ENCODE measurements at regions not wholly inside any gene's neighbourhood (a gene's known extent, or its start where the extent isn't known, plus 50 kb on each side); places are given as distances from the start of the nearest gene placed in this dataset.

- Histone ChIP-seq H3K36me3 (ENCODE audit: control insufficient read depth, low read length) (no peaks in the 10 kb centered on the region), H3K9me3 (ENCODE audit: control insufficient read depth, insufficient read depth, low read length) (no peaks in the 10 kb centered on the region), H4K20me1 (ENCODE audit: control insufficient read depth, insufficient read depth, low read depth, low read length) (no peaks in the 10 kb centered on the region), H3K27ac (ENCODE audit: low read depth, low read length) (no peak overlapping the region), H3K79me2 (ENCODE audit: control insufficient read depth, low read length) (no peaks in the 10 kb centered on the region), H3K27me3 (ENCODE audit: control insufficient read depth, low read length) (peaks cover 3% of the 10 kb centered on the region; the same call in 1 of the 2 replicates), H3K4me1 (ENCODE audit: control insufficient read depth, low read length) (no peaks in the 10 kb centered on the region), H3K4me3 (ENCODE audit: low read length) (no peak overlapping the region), H3K9me2 (replicated peaks; ENCODE audit: control insufficient read depth, low read length) (no peaks in the 10 kb centered on the region), H3F3A (ENCODE audit: control insufficient read depth, insufficient read depth) (no peaks in the 10 kb centered on the region), H3K4me2 (ENCODE audit: low read length) (no peak overlapping the region)
- no peak for TF ChIP-seq EZH2phosphoT487 (IDR thresholded peaks at IDR 0.05; ENCODE audit: borderline replicate concordance, low read length)
- TF ChIP-seq, protein P1, sequence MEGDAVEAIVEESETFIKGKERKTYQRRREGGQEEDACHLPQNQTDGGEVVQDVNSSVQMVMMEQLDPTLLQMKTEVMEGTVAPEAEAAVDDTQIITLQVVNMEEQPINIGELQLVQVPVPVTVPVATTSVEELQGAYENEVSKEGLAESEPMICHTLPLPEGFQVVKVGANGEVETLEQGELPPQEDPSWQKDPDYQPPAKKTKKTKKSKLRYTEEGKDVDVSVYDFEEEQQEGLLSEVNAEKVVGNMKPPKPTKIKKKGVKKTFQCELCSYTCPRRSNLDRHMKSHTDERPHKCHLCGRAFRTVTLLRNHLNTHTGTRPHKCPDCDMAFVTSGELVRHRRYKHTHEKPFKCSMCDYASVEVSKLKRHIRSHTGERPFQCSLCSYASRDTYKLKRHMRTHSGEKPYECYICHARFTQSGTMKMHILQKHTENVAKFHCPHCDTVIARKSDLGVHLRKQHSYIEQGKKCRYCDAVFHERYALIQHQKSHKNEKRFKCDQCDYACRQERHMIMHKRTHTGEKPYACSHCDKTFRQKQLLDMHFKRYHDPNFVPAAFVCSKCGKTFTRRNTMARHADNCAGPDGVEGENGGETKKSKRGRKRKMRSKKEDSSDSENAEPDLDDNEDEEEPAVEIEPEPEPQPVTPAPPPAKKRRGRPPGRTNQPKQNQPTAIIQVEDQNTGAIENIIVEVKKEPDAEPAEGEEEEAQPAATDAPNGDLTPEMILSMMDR (IDR thresholded peaks at IDR 0.05; ENCODE audit: low read depth, low read length, poor library complexity, severe bottlenecking) = no peak
Observed at GRCh38 chr3:191005790-191006189, 143.3 kb upstream of the GMNC start.

DNA sequence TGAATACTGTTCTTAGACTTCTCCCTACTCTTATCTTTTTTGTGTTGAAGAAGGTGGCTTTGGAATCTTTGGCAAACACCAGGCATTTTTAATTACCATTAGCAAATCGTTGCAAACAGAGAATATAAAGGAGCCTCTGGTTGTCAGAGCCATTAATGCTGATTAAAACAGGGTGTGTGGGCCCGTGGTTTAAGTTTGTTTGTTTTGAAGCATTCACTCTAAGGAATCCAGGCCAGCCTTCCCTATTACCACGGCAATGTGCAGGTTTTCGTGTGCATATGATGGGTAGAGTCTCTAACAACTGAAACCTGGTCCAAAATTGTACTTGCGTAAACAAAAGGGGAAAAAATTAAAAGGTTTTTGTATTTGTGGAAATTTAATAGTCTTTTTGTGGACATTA is 141.2 kb upstream of the GMNC start:
- Histone ChIP-seq H4K20me1 (ENCODE audit: control insufficient read depth, insufficient read depth, low read depth, low read length) (no peaks in the 10 kb centered on the region), H3K9me3 (ENCODE audit: control insufficient read depth, insufficient read depth, low read length) (no peaks in the 10 kb centered on the region), H3K9me2 (replicated peaks; ENCODE audit: control insufficient read depth, low read length) (no peaks in the 10 kb centered on the region), H3K27me3 (ENCODE audit: control insufficient read depth, low read length) (peaks cover 3% of the 10 kb centered on the region; the same call in 1 of the 2 replicates), H3F3A (ENCODE audit: control insufficient read depth, insufficient read depth) (no peaks in the 10 kb centered on the region), H3K27ac (ENCODE audit: low read depth, low read length) (no peak overlapping the region), H3K4me3 (ENCODE audit: low read length) (no peak overlapping the region), H3K4me2 (ENCODE audit: low read length) (no peak overlapping the region), H3K4me1 (ENCODE audit: control insufficient read depth, low read length) (no peaks in the 10 kb centered on the region), H3K36me3 (ENCODE audit: control insufficient read depth, low read length) (no peaks in the 10 kb centered on the region), H3K79me2 (ENCODE audit: control insufficient read depth, low read length) (no peaks in the 10 kb centered on the region)
- TF ChIP-seq, protein P1 (IDR thresholded peaks at IDR 0.05; ENCODE audit: low read depth, low read length, poor library complexity, severe bottlenecking) = no peak
- TF ChIP-seq EZH2phosphoT487 (IDR thresholded peaks at IDR 0.05; ENCODE audit: borderline replicate concordance, low read length) = no peak

GRCh38 chr3:190996181-190996775 is 133.8 kb upstream of the GMNC start:
- H3K27ac ChIP-seq (ENCODE audit: low read depth, low read length) = no peak overlapping the region
- H3K36me3 ChIP-seq (ENCODE audit: control insufficient read depth, low read length) = no peaks in the 10 kb centered on the region
- H3K9me2 ChIP-seq (replicated peaks; ENCODE audit: control insufficient read depth, low read length) = no peaks in the 10 kb centered on the region
- H3K27me3 ChIP-seq (ENCODE audit: control insufficient read depth, low read length) = no peaks in the 10 kb centered on the region
- H3K4me3 ChIP-seq (ENCODE audit: low read length) = no peak overlapping the region
- no peaks in the 10 kb centered on the region for H3K4me1 ChIP-seq (ENCODE audit: control insufficient read depth, low read length)
- H3K9me3 ChIP-seq (ENCODE audit: control insufficient read depth, insufficient read depth, low read length) = no peaks in the 10 kb centered on the region
- H3F3A ChIP-seq (ENCODE audit: control insufficient read depth, insufficient read depth) = no peaks in the 10 kb centered on the region
- H4K20me1 ChIP-seq (ENCODE audit: control insufficient read depth, insufficient read depth, low read depth, low read length) = no peaks in the 10 kb centered on the region
- no peak overlapping the region for H3K4me2 ChIP-seq (ENCODE audit: low read length)
- TF ChIP-seq EZH2phosphoT487 (IDR thresholded peaks at IDR 0.05; ENCODE audit: borderline replicate concordance, low read length) = no peak
- TF ChIP-seq, protein P1 (IDR thresholded peaks at IDR 0.05; ENCODE audit: low read depth, low read length, poor library complexity, severe bottlenecking) = no peak
- no peaks in the 10 kb centered on the region for H3K79me2 ChIP-seq (ENCODE audit: control insufficient read depth, low read length)

All from DOHH2 (cell line).